Ishikawa (cell line): ENCODE measurements at regions not wholly inside any gene's neighbourhood (a gene's known extent, or its start where the extent isn't known, plus 50 kb on each side); places are given as distances from the start of the nearest gene placed in this dataset.

Experiments
- CEBPB ChIP-seq: IDR thresholded peaks from 2 replicates; pipeline ENCODE4 v1.6.1; 2012
- CREB1 ChIP-seq: IDR thresholded peaks from 2 replicates; pipeline ENCODE4 v1.6.1; 2012; ENCODE audit warnings: low read depth
- EP300 ChIP-seq: IDR thresholded peaks from 2 replicates; pipeline ENCODE4 v1.6.1; 2012; ENCODE audit warnings: borderline replicate concordance
- FOXM1 ChIP-seq: IDR thresholded peaks from 2 replicates; pipeline ENCODE4 v1.6.1; 2012; ENCODE audit warnings: low read depth, borderline replicate concordance
- NFIC ChIP-seq: IDR thresholded peaks from 2 replicates; pipeline ENCODE4 v1.6.1; 2012
- RAD21 ChIP-seq: IDR thresholded peaks from 2 replicates; pipeline ENCODE4 v1.6.1; 2012; ENCODE audit warnings: low read depth
- TAF1 ChIP-seq: IDR thresholded peaks from 2 replicates; pipeline ENCODE4 v1.6.1; 2012; ENCODE audit warnings: low read depth, mild to moderate bottlenecking
- TCF12 ChIP-seq: IDR thresholded peaks from 2 replicates; pipeline ENCODE4 v1.6.1; 2012; ENCODE audit warnings: low read depth
- TEAD4 ChIP-seq: IDR thresholded peaks from 2 replicates; pipeline ENCODE4 v1.6.1; 2012
- YY1 ChIP-seq: IDR thresholded peaks from 2 replicates; pipeline ENCODE4 v1.6.1; 2012; ENCODE audit warnings: low read depth
- ZBTB7A ChIP-seq: IDR thresholded peaks from 2 replicates; pipeline ENCODE4 v1.6.1; 2012; ENCODE audit warnings: low read depth
- TF ChIP-seq, protein P1 (sequence below): IDR thresholded peaks from 2 replicates; pipeline ENCODE4 v1.6.1; 2012
- TF ChIP-seq, protein P2 (sequence below): IDR thresholded peaks from 2 replicates; pipeline ENCODE4 v1.6.1; 2012; ENCODE audit warnings: low read depth, mild to moderate bottlenecking

- TF ChIP-seq EP300 (no peak), NFIC (no peak), CREB1 (no peak), FOXM1 (no peak), YY1 (no peak), TCF12 (no peak), RAD21 (no peak), TEAD4 (no peak), TAF1 (no peak), ZBTB7A (no peak), CEBPB (no peak)
- TF ChIP-seq, protein P1, sequence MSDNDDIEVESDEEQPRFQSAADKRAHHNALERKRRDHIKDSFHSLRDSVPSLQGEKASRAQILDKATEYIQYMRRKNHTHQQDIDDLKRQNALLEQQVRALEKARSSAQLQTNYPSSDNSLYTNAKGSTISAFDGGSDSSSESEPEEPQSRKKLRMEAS, result no peak
- TF ChIP-seq, protein P2, sequence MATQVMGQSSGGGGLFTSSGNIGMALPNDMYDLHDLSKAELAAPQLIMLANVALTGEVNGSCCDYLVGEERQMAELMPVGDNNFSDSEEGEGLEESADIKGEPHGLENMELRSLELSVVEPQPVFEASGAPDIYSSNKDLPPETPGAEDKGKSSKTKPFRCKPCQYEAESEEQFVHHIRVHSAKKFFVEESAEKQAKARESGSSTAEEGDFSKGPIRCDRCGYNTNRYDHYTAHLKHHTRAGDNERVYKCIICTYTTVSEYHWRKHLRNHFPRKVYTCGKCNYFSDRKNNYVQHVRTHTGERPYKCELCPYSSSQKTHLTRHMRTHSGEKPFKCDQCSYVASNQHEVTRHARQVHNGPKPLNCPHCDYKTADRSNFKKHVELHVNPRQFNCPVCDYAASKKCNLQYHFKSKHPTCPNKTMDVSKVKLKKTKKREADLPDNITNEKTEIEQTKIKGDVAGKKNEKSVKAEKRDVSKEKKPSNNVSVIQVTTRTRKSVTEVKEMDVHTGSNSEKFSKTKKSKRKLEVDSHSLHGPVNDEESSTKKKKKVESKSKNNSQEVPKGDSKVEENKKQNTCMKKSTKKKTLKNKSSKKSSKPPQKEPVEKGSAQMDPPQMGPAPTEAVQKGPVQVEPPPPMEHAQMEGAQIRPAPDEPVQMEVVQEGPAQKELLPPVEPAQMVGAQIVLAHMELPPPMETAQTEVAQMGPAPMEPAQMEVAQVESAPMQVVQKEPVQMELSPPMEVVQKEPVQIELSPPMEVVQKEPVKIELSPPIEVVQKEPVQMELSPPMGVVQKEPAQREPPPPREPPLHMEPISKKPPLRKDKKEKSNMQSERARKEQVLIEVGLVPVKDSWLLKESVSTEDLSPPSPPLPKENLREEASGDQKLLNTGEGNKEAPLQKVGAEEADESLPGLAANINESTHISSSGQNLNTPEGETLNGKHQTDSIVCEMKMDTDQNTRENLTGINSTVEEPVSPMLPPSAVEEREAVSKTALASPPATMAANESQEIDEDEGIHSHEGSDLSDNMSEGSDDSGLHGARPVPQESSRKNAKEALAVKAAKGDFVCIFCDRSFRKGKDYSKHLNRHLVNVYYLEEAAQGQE, result no peak
Measured at GRCh38 chr1:238152119-238152518, 261.4 kb upstream of the ZP4 start.
